GM12875 (cell line): ENCODE measurements at regions not wholly inside any gene's neighbourhood (a gene's known extent, or its start where the extent isn't known, plus 50 kb on each side); places are given as distances from the start of the nearest gene placed in this dataset.

Source experiments
- H3K4me3 ChIP-seq: one replicate; pipeline ENCODE4 v1.5.1; 2011; ENCODE audit warnings: low read depth, low read length, control low read depth
- TF ChIP-seq, protein P1 (sequence below): IDR thresholded peaks from 2 replicates; pipeline ENCODE4 v1.5.1; 2011; ENCODE audit warnings: low read depth, mild to moderate bottlenecking, control low read depth, inconsistent platforms, low read length, moderate library complexity, borderline replicate concordance; ENCODE audit not compliant: insufficient read depth

DNA sequence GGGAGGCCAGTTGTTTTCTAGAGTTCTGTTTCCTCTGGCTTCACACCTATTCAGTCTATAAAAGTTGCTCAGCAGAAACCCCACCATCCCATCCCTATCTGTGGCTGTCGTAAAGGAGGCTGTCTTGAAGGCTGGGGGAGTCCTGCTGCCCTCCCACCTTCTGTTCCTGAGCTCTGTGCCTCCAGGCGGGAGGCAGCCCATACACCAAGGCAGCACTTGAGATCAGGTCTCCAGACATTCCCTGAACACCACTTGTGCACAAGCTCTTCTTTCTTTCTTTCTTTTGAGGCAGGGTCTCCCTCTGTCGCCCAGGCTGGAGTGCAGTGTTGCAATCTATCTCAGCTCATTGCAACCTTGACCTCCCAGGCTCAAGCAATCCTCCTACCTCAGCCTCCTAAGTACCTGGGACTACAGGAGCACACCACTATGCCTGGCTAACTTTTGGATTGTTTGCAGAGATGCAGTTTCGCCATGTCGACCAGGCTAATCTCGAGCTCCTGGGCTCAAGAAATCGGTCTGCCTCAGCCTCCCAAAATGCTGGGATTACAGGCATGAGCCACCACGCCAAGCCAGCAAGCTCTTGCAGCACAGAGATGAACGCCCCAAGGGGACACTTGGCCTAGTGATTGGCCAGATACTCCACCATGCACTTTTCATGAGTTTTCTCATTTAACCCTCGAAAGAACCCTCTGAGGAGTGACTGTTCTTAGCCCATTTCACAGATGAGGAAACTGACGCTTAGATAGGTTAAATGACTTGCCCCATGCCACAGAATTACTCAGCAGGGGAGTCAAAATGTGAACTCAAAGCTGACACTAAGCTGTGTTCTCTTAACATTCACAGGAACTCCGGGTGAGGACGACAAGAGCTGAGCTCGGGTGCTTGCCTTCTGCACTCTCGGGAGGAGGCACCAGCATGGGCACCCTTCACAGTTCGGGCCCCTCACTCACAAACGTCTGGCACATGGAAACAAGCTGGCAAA is 55.8 kb upstream of the ENPP6 start:
- H3K4me3 ChIP-seq, result no peak overlapping the region
- TF ChIP-seq, protein P1, sequence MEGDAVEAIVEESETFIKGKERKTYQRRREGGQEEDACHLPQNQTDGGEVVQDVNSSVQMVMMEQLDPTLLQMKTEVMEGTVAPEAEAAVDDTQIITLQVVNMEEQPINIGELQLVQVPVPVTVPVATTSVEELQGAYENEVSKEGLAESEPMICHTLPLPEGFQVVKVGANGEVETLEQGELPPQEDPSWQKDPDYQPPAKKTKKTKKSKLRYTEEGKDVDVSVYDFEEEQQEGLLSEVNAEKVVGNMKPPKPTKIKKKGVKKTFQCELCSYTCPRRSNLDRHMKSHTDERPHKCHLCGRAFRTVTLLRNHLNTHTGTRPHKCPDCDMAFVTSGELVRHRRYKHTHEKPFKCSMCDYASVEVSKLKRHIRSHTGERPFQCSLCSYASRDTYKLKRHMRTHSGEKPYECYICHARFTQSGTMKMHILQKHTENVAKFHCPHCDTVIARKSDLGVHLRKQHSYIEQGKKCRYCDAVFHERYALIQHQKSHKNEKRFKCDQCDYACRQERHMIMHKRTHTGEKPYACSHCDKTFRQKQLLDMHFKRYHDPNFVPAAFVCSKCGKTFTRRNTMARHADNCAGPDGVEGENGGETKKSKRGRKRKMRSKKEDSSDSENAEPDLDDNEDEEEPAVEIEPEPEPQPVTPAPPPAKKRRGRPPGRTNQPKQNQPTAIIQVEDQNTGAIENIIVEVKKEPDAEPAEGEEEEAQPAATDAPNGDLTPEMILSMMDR, result no peak

DNA sequence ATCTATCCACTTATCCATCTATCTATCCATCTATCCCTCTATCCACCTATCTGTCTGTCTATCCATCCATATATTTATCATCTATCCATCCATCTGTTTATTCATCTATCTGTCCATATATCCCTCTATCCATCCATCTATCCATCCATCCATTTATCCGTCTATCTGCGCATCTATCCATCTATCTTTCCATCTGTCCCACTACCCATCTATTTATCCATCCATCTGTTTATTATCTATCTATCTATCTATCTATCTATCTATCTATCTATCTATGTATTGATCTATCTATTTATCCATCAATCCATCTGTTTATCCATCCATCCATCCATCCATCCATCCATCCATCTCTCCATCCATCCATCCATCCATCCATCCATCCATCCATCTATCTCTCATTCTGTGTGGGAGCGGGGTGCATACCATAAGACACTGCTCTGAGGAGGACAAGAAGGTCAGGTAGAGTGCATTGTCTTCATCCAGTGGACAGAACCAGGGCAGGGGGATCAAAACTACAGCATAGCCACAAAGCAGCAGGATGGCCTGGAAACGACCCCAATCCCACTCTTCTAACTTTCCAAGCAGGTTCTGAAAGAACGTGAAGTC is 53.2 kb upstream of the ENPP6 start:
- TF ChIP-seq, protein P1, result no peak
- H3K4me3 ChIP-seq, result no peak overlapping the region

DNA sequence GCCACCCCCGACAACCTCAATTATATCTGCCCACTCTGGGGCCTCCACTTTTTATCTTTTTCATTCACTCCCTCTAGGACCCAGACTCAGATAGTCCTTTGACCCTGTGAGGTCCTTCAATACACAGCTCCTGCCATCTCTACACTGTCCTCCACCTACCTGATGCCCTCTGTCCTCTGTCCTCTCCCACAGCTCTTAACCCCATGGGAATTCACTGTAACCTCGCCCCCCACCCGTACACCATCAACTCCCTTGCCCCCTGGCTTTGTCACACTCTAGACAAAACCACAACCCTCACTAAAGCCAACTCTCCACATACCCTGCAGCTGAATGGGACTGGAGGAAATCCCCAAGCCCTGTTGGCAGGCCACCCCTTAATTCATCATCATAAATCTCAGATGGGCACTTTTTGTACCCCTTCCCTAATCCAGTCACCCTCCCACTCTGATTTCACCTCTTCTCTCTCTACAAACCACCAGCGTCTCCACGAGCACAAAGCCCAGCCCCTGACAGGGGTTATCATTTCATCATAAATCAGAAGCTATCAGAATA is 52.3 kb upstream of the ENPP6 start:
- H3K4me3 ChIP-seq, result no peak overlapping the region
- TF ChIP-seq, protein P1, result no peak

DNA sequence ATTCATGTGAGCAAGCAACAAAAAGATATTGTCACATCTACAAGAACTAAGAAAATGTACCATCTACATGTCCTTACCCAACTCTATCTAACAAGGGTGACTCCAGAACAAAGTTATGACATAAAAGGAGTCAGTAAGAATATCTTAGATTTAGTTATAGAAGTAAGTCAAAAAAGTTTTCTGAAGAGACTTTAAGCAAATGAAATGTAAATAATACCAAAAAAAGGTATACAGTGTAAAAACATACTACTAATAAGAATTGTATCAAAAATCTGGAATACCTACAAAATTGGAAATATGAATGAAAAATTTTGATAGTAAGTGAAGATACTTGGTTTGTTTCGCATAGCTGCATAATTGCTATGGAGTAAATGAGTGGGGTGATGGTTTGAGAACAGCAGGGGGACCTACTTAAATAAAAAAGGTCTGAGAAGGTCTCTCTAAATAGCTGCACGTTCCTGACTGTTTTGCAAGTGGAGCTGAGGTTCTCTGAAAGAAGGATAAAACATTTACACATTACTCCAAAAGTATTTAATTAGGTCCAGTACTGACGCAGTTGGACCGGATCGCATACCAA is 51.0 kb upstream of the ENPP6 start:
- no peak overlapping the region for H3K4me3 ChIP-seq
- TF ChIP-seq, protein P1, result no peak

DNA sequence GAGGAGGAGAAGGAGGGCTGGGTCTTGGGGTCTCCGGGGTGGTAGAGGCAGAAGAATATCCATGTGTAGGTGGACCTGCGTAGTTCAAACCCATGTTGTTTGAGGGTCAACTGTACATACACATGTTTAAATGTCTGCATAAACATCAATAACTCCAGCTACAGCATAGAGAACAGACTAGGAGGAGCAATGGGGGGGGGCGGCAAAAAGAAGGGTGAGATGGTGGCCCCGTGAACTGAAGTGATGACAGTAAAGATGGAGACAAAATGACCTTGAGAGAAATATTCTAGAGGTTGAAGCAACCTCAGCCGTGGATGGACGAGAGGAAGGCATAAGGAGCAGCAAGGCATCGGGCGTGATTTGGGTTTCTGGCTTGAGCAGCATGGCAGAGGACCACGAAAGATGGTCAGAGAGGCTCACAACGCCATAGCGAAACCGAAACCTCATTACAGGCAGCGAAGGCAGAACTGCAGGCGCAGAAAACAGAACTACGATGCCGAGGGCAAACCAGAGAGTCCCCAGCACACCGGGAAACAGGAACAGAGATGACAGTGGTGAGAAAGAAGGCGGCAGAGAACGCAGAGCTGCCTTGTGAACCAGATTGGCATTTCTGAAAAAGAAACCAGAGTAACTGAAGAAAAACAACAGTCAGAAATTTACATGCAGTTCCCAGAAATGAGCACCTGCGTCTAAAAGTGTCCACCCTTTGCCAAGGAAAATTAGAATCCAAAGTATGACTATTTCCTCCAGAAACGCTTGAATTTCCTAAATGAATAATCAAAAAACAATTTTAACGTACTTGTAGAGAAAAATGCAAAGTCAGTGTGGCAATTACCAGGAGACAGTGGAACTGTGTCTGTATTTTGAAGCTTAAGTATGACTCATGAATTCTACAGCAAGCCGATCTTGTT is 50.3 kb upstream of the ENPP6 start:
- TF ChIP-seq, protein P1, result no peak
- peak overlapping the region; percentile 21 for H3K4me3 ChIP-seq
